Mucosa of gallbladder (tissue), 1 donor: ENCODE measurements at regions not wholly inside any gene's neighbourhood (a gene's known extent, or its start where the extent isn't known, plus 50 kb on each side); places are given as distances from the start of the nearest gene placed in this dataset.

Source experiments
- DNase-seq: peaks from one replicate; pipeline ENCODE4 v3.0.0-alpha.2; 2020; ENCODE audit warnings: low spot score
- donor health status: DM: no; HTN: no; CAD: no.

- DNase-seq = no peak
Observed at GRCh38 chr20:20887593-20888265, 175.3 kb upstream of the RALGAPA2 start.

DNA sequence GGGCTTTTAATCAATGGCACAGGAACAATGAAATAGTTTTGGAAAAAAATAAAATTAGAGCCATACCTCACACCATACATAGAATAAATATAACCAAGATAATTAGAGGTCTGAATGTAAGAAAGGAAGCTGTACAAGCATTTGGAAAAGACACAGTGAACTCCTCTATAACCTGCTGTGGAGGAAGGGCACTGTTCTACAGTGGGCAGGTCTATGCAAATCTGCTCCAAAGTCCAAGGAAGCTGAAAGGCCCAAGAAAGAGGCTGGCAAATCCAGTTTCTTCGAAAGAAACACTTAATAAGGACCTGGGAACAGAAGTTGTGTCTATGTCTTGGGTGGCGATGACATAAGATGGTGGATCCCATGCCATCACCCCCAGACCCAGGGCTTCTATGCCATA lies 169.4 kb upstream of the RALGAPA2 start:
- no peak for DNase-seq

- DNase-seq = no peak
Observed at GRCh38 chr20:20877079-20877478, 164.6 kb upstream of the RALGAPA2 start.

DNA sequence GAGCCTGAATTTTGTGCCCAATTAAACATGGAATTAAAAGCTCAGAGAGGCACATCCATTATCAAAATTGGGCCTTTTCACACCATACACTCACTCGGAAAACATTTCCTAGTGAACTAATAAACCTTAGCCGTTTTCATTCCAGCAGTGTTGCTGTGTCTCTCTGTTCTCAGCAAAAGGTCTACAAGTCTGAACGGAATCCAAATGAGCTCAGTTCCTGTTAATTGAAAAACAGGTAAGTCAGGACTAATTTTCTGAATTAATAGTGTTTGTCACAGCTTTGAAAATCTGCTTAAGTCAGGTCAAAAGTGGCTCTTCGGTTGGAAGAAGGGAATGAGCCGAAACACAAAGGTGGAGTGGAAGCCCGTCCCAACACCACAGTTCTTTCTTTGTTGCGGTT lies 163.3 kb upstream of the RALGAPA2 start:
- no peak for DNase-seq

DNA sequence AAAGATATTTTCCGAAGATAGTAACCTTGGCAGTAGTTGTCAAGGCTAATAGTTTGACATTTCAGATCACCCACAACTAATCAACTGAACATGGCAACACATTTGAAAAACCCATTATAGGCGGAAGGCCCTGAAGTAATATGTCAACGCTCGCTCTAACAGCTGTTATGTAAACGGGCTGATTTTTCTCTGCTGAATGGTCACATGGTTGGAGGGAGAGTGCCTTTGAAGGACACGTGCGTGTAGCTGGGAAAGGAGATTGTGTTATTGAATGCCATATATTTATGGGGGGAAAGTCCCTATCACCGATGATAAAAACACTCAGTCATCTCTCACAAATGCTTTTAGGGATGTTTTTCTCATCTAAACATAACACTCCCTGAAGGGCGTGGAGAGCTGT lies 160.0 kb upstream of the RALGAPA2 start:
- no peak for DNase-seq

DNA sequence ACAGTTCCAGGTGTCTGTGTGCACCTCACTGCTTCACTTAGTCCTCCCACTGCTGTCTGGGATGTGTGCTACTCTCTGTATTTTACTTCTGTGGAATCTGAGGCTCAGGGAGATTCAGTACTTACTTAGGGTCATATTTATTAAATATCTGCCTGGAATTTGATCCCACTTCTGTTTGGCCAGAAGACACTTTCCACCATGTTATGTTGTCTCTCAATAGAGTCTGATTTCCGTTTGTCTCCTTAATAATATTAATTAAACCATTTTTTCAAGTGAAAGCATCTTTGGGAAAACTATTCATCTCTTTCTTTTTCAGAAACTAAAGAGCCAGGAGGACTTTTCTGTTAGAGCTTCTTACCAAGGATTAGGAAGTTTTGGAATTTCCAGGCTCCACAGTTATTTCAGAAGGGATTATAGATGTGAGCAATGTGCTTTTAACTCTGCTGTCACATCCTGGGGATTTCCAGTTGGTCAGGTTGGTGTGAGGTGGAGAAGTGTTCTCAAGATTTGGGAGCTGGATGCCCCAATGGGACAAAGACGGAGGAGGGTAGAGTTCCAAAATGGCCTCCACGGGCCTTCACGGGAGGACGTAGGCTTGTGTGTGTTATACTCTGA lies 156.8 kb upstream of the RALGAPA2 start:
- no peak for DNase-seq

- DNase-seq = no peak
Observed at GRCh38 chr20:20864351-20865096, 152.1 kb upstream of the RALGAPA2 start.

- DNase-seq = peak; percentile 84
Observed at GRCh38 chr20:20860078-20860806, 147.8 kb upstream of the RALGAPA2 start.

DNA sequence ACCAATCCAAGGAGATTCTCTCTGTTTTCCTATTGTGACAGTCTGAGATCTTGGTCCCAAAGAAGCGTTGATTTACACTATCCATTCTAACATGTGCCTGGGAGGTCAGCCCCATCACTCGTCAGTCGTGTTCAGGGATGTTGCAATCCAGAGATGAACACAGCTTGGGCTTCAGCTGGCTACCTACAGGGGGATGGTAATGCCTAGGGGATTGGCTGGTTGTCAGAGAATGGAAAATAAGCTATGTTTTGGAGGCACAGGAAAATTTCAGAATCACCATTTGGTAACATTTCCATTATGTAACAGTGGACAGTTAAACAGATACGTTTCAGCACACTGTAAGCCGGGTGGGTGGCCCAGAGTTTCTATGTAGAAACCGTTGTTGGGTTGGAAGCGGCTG lies 147.1 kb upstream of the RALGAPA2 start:
- DNase-seq = no peak

DNA sequence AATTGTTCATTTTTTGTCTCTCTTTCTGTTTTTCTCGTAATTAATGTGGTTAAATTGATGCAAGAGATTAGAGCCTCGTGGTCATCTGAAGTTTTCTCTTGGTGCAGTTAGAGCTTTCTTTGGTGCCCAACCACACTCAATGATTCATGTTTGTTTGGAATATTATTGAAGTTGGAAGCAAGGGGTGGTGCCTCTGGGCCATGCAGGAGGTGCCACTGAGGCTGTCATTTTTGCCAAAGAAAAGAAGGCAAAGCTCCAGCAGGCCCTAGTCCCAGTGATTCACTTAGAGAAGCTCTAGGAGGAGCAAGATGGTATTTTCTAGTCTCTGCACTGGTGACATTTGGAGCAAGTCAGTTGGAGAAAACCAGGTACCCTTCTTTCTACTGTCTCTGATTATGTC lies 144.5 kb upstream of the RALGAPA2 start:
- DNase-seq = no peak

- no peak for DNase-seq
Observed at GRCh38 chr20:20856306-20856705, 143.9 kb upstream of the RALGAPA2 start.

DNA sequence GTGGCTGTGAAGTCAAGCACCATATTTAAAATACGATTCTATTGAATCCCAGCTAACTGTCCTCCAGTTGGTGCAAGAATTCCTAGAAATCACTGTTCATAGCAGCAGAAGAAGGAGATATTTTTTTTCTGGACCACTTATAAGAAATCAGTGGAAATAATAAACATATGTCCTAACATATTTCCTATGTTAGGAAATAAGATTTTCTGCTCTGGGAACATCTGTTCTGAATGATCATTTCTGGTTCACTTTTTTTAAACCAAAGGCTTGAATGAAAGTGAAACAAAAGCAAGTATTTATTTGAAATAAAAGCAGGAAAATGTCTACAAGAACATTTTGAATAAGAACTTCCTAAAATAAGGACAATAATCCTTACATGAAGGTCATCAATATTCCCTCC lies 138.9 kb upstream of the RALGAPA2 start:
- no peak for DNase-seq

DNA sequence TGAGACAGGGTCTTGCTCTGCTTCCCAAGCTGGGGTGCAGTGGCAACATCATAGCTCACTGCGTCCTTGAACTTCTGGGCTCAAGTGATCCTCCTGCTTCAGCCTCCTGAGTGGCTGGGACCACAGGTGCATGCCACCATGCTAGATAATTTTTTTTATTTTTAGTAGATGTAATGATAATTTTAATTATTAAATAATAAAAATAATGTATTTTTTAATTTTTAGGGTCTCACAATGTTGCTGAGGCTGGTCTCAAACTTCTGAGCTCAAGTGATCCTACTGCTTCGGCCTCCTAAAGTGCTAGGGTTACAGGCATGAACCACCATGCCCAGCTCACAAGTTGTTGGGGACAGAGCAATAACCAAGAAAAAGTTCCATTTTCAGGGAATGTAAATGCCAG lies 138.0 kb upstream of the RALGAPA2 start:
- DNase-seq = no peak

- no peak for DNase-seq
Observed at GRCh38 chr20:20849161-20849560, 136.7 kb upstream of the RALGAPA2 start.

DNA sequence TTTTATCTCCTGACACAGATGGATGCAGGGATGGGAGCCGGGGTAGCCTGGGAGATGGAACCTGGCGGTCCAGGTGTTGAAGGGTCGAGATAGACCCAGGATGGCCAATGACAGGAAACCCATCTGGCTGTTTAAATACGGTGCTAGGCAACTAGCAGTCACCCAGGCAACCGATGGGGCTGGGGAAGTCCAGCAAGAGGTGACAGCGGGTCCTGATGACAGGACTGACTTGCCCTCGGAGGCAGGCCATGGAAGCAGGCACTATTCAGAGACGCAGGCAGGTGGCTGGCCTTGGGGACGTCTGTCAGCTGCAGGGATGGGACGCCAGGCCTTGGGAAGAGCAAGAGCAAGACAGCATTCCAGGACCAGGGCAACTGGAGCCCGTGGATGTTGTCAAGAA lies 135.4 kb upstream of the RALGAPA2 start:
- no peak for DNase-seq

- DNase-seq = no peak
Observed at GRCh38 chr20:20843982-20844381, 131.5 kb upstream of the RALGAPA2 start.

GRCh38 chr20:20839771-20840170 lies 127.3 kb upstream of the RALGAPA2 start:
- no peak for DNase-seq

GRCh38 chr20:20837574-20838021 lies 125.2 kb upstream of the RALGAPA2 start:
- peak; percentile 52 for DNase-seq

GRCh38 chr20:20836836-20837235 lies 124.4 kb upstream of the RALGAPA2 start:
- no peak for DNase-seq

DNA sequence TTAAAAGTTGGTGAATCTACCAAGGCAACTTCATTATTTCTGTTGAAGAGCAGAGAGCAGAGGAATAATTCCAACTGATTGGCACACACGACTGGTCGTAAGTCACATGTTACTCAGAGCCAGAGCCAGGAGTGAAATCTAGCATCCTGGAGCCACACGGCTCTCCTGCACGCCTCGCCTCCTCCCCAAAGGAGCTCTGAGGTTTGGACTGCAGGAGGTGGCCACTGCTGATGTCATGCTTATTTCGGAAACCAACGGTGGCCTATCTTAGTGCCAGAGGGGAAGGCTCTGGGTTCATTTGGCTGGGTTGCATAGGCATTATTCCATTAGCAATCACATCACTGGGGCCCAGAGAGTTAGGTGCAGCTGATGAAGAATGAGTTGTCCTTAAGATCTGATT lies 123.5 kb upstream of the RALGAPA2 start:
- no peak for DNase-seq

GRCh38 chr20:20834008-20834407 lies 121.6 kb upstream of the RALGAPA2 start:
- no peak for DNase-seq

DNA sequence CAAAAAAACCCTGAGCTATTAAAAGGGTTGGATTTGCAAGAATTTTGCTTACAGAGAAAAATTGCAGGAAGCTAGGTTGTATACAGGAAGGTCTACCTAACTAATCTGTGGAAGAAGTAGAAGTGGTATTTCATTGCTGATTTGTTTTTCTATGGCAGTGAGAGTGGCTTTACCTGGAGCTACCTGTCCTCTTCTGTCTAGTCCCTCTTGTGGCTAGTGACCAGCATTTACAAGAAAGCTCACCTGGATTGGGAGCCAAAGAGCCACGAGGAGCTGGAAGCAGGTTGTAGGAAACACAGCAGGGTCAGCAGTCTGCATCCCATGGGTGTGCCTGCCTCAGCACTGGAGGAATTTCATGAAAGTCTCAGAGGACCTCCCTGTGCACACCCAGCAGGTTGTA lies 120.3 kb upstream of the RALGAPA2 start:
- no peak for DNase-seq
